Left ventricle myocardium inferior (tissue), 1 donor: ENCODE measurements at regions not wholly inside any gene's neighbourhood (a gene's known extent, or its start where the extent isn't known, plus 50 kb on each side); places are given as distances from the start of the nearest gene placed in this dataset.

ENCODE experiments used
- DNase-seq: peaks from one replicate; pipeline ENCODE4 v3.0.0-alpha.2; 2020
- H3K27ac ChIP-seq: fragments of 200-600 bp; replicated peaks from 2 replicates; pipeline ENCODE4 v1.8.0; 2021
- H3K27me3 ChIP-seq: fragments of 200-600 bp; 2 replicates; pipeline ENCODE4 v1.8.0; 2021; ENCODE audit warnings: low read depth
- H3K36me3 ChIP-seq: fragments of 200-600 bp; 2 replicates; pipeline ENCODE4 v1.8.0; 2021
- H3K4me1 ChIP-seq: fragments of 200-600 bp; 2 replicates; pipeline ENCODE4 v1.8.0; 2021
- H3K4me3 ChIP-seq: fragments of 200-600 bp; 2 replicates; pipeline ENCODE4 v1.8.0; 2021; ENCODE audit warnings: mild to moderate bottlenecking, moderate library complexity
- H3K9me3 ChIP-seq: fragments of 200-600 bp; replicated peaks from 2 replicates; pipeline ENCODE4 v1.8.0; 2021
- intact Hi-C: fragments of 100-400 bp; cut with micrococcal nuclease; formaldehyde crosslinking; loops from one replicate; pipeline ENCODE4 v1.11.0; 2022
- TF ChIP-seq, protein P1 (sequence below): fragments of 200-600 bp; IDR thresholded peaks from 2 replicates; pipeline ENCODE4 v1.8.0; 2021; ENCODE audit warnings: antibody characterized with exemption, mild to moderate bottlenecking, borderline replicate concordance
- donor health status: DM: no; HTN: yes; CAD: no; lungs with severe emphysema.

DNA sequence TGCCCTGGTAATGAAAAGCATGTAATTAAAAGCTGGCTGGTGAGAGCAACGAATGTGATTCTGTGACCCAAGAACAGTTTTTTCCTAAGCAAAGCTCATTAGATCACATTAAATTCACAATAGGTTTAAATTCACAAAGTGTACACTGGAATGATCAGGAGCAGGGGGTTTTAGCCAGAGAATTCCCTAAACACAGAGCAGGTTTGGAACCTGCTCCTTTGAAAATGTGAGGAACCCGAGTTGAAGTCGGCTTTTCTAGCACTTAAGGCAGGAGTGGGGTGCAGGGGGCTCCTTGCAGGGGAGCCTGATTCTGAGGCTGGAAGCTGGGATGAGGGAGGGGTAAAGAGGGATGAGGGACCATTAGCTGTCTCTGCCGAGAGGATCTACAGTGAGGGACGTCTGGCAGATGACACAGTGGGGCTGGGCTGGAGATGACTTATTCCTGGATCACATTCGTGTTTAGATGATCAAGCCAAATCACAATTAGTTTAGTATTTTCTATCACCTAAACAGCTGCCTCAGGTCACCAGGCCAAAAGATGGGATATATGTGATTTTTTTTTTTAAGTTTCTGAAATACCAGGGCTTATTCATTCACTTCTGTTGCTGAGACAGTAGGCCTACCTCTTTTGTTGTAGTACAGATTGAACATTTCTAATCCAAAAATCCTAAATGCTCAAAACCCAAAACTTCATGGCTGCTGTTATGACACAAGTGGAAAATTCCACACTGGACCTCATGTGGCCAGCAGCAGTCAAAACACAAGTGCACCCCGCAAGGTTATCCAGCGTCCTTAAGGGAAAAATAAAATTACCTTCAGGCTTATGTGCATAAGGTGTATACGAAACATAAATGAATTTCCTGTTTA, 93.1 kb upstream of the HIVEP1 start:
- Histone ChIP-seq H3K4me3 (no peak overlapping the region), H3K4me1 (peaks cover 4% of the 10 kb centered on the region), H3K36me3 (no peaks in the 10 kb centered on the region), H3K27ac (no peak overlapping the region), H3K9me3 (no peaks in the 10 kb centered on the region), H3K27me3 (no peaks in the 10 kb centered on the region)
- no peak for DNase-seq
- intact Hi-C loops = no loop called here
- TF ChIP-seq, protein P1, sequence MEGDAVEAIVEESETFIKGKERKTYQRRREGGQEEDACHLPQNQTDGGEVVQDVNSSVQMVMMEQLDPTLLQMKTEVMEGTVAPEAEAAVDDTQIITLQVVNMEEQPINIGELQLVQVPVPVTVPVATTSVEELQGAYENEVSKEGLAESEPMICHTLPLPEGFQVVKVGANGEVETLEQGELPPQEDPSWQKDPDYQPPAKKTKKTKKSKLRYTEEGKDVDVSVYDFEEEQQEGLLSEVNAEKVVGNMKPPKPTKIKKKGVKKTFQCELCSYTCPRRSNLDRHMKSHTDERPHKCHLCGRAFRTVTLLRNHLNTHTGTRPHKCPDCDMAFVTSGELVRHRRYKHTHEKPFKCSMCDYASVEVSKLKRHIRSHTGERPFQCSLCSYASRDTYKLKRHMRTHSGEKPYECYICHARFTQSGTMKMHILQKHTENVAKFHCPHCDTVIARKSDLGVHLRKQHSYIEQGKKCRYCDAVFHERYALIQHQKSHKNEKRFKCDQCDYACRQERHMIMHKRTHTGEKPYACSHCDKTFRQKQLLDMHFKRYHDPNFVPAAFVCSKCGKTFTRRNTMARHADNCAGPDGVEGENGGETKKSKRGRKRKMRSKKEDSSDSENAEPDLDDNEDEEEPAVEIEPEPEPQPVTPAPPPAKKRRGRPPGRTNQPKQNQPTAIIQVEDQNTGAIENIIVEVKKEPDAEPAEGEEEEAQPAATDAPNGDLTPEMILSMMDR = no peak

DNA sequence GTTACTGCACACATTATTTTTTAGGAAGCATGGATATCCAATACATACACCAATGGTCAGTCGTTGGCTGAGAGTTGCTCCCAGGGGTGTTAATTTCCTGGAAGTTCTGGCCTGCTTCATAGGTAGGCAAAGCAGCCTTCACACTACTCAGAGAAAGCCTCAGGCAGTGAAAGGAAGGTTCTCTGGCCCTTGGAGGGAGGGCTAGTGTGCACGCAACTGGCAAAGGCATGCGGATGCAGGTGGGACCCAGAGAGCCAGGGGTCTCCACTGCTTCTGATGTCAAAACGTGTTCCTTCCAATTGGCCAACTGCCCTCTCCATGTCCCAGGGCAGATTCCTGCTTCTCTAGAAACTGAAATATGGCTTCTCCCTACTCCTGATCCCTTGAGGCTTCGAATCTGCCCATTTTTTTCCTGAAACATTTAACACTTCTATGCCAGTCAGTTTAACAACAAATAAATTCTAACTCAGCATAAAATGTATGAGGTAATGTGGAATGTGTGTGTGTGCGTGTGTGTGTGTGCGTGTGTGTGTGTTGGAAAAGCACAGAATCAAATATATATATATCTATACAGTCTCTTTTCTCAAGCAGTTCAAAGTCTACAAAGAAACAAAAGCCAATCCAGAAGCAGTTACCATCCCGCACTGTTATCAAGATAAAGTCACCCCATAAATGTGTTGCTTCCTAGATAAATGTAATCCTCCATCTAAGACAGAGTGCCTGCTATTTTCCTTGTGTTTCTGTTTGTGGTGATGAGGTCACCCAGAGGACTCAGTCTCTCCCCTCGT, 94.0 kb upstream of the HIVEP1 start:
- no peak overlapping the region for H3K4me3 ChIP-seq
- peaks cover 4% of the 10 kb centered on the region for H3K4me1 ChIP-seq
- intact Hi-C loops = no loop called here
- no peak overlapping the region for H3K27ac ChIP-seq
- no peaks in the 10 kb centered on the region for H3K9me3 ChIP-seq
- no peak for DNase-seq
- TF ChIP-seq, protein P1 = no peak
- no peaks in the 10 kb centered on the region for H3K27me3 ChIP-seq
- H3K36me3 ChIP-seq = no peaks in the 10 kb centered on the region

DNA sequence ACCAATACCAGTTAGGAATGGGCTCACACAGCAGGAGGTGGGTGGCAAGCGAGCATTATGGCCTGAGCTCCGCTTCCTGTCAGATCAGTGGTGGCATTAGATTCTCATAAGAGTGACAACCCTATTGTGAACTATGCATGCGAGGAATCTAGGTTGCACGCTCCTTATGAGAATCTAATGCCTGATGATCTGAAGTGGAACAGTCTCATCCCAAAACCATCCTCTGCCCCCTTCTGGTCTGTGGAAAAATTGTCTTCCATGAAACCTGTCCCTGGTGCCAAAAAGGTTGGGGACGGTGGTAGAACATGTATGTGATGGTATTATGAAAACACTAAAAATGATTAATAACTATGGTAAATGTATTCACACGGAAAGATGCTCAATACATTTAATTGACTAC, 99.7 kb upstream of the HIVEP1 start:
- H3K27me3 ChIP-seq = no peaks in the 10 kb centered on the region
- intact Hi-C loops = no loop called here

DNA sequence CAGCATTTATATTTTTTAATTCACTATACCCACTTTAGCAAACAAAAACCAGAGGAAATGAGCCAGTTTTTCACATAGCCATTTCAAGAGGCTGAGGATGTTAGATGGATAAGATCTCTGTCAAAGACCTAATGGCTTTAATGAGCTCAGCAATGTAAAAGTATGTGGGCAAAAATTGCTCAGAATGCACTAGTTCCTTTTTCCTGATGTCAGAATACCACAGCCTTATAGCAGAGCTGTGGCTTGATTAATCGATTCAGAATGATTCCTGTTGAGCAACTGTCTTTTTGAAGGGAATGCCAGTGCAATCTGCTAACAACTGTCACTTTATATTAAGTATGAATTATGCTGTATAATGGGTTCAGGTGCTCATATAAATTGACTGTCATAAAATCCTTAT, 100.6 kb upstream of the HIVEP1 start:
- H3K27me3 ChIP-seq = no peaks in the 10 kb centered on the region
- H3K4me3 ChIP-seq = no peak overlapping the region
- TF ChIP-seq, protein P1 = no peak
- H3K9me3 ChIP-seq = peaks cover 3% of the 10 kb centered on the region
- H3K4me1 ChIP-seq = no peaks in the 10 kb centered on the region
- no peaks in the 10 kb centered on the region for H3K36me3 ChIP-seq
- DNase-seq = no peak
- H3K27ac ChIP-seq = no peak overlapping the region
- intact Hi-C loops = no loop called here

More for the DNA sequence above, 99.7 kb upstream of the HIVEP1 start:
- Histone ChIP-seq H3K36me3 (no peaks in the 10 kb centered on the region), H3K27ac (no peak overlapping the region), H3K4me1 (no peaks in the 10 kb centered on the region), H3K4me3 (no peak overlapping the region), H3K9me3 (peaks cover 3% of the 10 kb centered on the region)
- DNase-seq = no peak
- TF ChIP-seq, protein P1 = no peak

DNA sequence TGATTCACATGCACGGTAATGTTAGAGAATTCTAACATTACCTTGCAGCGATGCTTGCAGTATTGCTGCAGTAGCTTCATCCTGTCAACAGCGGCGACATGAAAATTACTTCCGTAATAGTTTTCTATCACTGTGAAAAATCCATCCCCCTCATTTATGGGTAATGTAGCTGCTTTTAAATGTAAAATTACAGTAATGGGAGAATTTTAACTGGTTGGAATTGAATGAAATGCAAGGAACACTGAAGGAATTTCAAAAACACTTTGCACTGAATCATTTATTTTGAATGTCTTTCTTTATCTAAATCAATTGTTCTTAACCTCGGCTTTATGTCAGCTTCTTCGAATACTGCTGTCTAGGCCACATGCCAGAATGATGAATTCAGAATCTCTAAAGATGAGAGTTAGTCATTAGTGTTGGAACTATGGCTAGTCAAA, 102.4 kb upstream of the HIVEP1 start:
- no peaks in the 10 kb centered on the region for H3K27me3 ChIP-seq
- no peaks in the 10 kb centered on the region for H3K36me3 ChIP-seq
- no peak overlapping the region for H3K27ac ChIP-seq
- H3K9me3 ChIP-seq = peaks cover 3% of the 10 kb centered on the region
- TF ChIP-seq, protein P1 = no peak
- DNase-seq = no peak
- no peaks in the 10 kb centered on the region for H3K4me1 ChIP-seq
- no peak overlapping the region for H3K4me3 ChIP-seq
- intact Hi-C loops = no loop called here
